SK-N-SH (cell line): ENCODE measurements at regions not wholly inside any gene's neighbourhood (a gene's known extent, or its start where the extent isn't known, plus 50 kb on each side); places are given as distances from the start of the nearest gene placed in this dataset.

Source experiments
- CTCF ChIA-PET: fragments of 300-600, 350-600 bp; formaldehyde crosslinking; extraction: SDS; loops from one replicate; lab custom pipeline; 2021; lab: Yijun Ruan, JAX
- POLR2A ChIA-PET: fragments of 350-600 bp; sonication (Branson Sonifier 250); formaldehyde crosslinking; extraction: SDS; loops from one replicate; lab custom pipeline; 2020; ENCODE audit warnings: antibody characterized with exemption, inconsistent platforms; lab: Yijun Ruan, JAX
- DNase-seq: peaks from one replicate; pipeline ENCODE4 v3.0.0; 2012
- H2AFZ ChIP-seq: fragments of 200-600 bp; sonication (generic); 2 replicates; pipeline ENCODE4 v1.8.1; 2016; ENCODE audit warnings: antibody characterized with exemption, mild to moderate bottlenecking, low read depth
- H3F3A ChIP-seq: fragments of 200-600 bp; sonication (generic); replicated peaks from 2 replicates; pipeline ENCODE3; 2016; ENCODE audit warnings: antibody characterized with exemption, mild to moderate bottlenecking; ENCODE audit not compliant: insufficient read depth
- H3K27ac ChIP-seq, 2 experiments: fragments of 200-500 bp in 1 of 2; fragments of 200-600 bp in 1 of 2; sonication (Bioruptor generic) in 1 of 2; sonication (generic), shearing (Covaris generic) in 1 of 2; 2 replicates each; pipeline versions ENCODE4 v1.5.1 to v1.6.1; 2014 to 2016; ENCODE audit warnings: low read depth in 2 of 2, inconsistent platforms in 1 of 2, low read length in 1 of 2, mild to moderate bottlenecking in 1 of 2, mixed read lengths in 1 of 2
- H3K27me3 ChIP-seq: fragments of 200-600 bp; sonication (generic), shearing (Covaris generic); 2 replicates; pipeline ENCODE4 v1.6.1; 2016; ENCODE audit warnings: mixed run types; ENCODE audit not compliant: insufficient read depth
- H3K36me3 ChIP-seq, 2 experiments: fragments of 200-500 bp in 1 of 2; fragments of 200-600 bp in 1 of 2; sonication (Bioruptor generic) in 1 of 2; sonication (generic) in 1 of 2; replicated peaks in 1 of 2; 2 replicates each; pipeline versions ENCODE3 to v1.5.1; 2014 to 2016; ENCODE audit warnings: low read length in 1 of 2, mild to moderate bottlenecking in 1 of 2; ENCODE audit not compliant: insufficient read depth in 2 of 2, control insufficient read depth in 1 of 2
- H3K4me1 ChIP-seq, 2 experiments: fragments of 200-500 bp in 1 of 2; fragments of 200-600 bp in 1 of 2; sonication (Bioruptor generic) in 1 of 2; sonication (generic), shearing (Covaris generic) in 1 of 2; 2 replicates each; pipeline versions ENCODE4 v1.5.1 to v1.6.1; 2014 to 2016; ENCODE audit warnings: low read depth in 1 of 2, low read length in 1 of 2, mixed run types in 1 of 2; ENCODE audit not compliant: insufficient read depth in 2 of 2, control insufficient read depth in 1 of 2
- H3K4me2 ChIP-seq: fragments of 200-600 bp; sonication (generic), shearing (Covaris generic); 2 replicates; pipeline ENCODE4 v1.6.1; 2017; ENCODE audit warnings: mixed run types
- H3K4me3 ChIP-seq, 2 experiments: fragments of 200-500 bp in 1 of 2; fragments of 200-600 bp in 1 of 2; sonication (Bioruptor generic) in 1 of 2; sonication (generic), shearing (Covaris generic) in 1 of 2; 2 replicates each; pipeline versions ENCODE4 v1.5.1 to v1.8.1; 2014 to 2016; ENCODE audit warnings: low read depth in 2 of 2, inconsistent platforms in 1 of 2, low read length in 1 of 2, mild to moderate bottlenecking in 1 of 2, mixed read lengths in 1 of 2, moderate library complexity in 1 of 2
- H3K79me2 ChIP-seq: fragments of 200-600 bp; sonication (generic); 2 replicates; pipeline ENCODE4 v1.8.1; 2017; ENCODE audit warnings: mild to moderate bottlenecking; ENCODE audit not compliant: insufficient read depth
- H3K9ac ChIP-seq: fragments of 200-600 bp; sonication (generic); 2 replicates; pipeline ENCODE4 v1.6.1; 2017; ENCODE audit warnings: mixed run types
- H3K9me2 ChIP-seq: fragments of 200-600 bp; sonication (generic); 2 replicates; pipeline ENCODE4 v1.6.1; 2017; ENCODE audit warnings: mixed run types
- H3K9me3 ChIP-seq: fragments of 200-600 bp; sonication (generic); 2 replicates; pipeline ENCODE4 v1.6.1; 2017; ENCODE audit warnings: mixed run types, mild to moderate bottlenecking, moderate library complexity
- H4K20me1 ChIP-seq: fragments of 200-600 bp; sonication (generic); 2 replicates; pipeline ENCODE4 v1.6.1; 2017; ENCODE audit warnings: mild to moderate bottlenecking, mixed run types; ENCODE audit not compliant: insufficient read depth
- EZH2phosphoT487 ChIP-seq: fragments of 200-600 bp; sonication (generic); IDR thresholded peaks from 2 replicates; pipeline ENCODE4 v1.6.1; 2017; ENCODE audit warnings: low read depth, mixed run types, mild to moderate bottlenecking, antibody characterized with exemption, moderate library complexity, borderline replicate concordance
- FOSL2 ChIP-seq: IDR thresholded peaks from 2 replicates; pipeline ENCODE4 v1.4.0; 2012; ENCODE audit warnings: low read depth, mild to moderate bottlenecking, moderate library complexity, borderline replicate concordance
- FOXM1 ChIP-seq: IDR thresholded peaks from 2 replicates; pipeline ENCODE4 v1.4.0; 2012; ENCODE audit warnings: low read depth, mild to moderate bottlenecking
- MXI1 ChIP-seq: IDR thresholded peaks from 2 replicates; pipeline ENCODE4 v1.6.1; 2012; ENCODE audit warnings: mild to moderate bottlenecking, low read depth, low read length, improper control_type of control experiment
- POLR2AphosphoS5 ChIP-seq: IDR thresholded peaks from 2 replicates; pipeline ENCODE4 v1.6.1; 2012; ENCODE audit warnings: low read depth, low read length
- RAD21 ChIP-seq: IDR thresholded peaks from 2 replicates; pipeline ENCODE4 v1.6.1; 2012; ENCODE audit warnings: mild to moderate bottlenecking, low read length
- RCOR1 ChIP-seq: fragments of 150-350 bp; IDR thresholded peaks from 2 replicates; pipeline ENCODE4 v1.6.1; 2017; ENCODE audit warnings: antibody characterized with exemption, low read length
- RFX5 ChIP-seq: IDR thresholded peaks from 2 replicates; pipeline ENCODE4 v1.6.1; 2012; ENCODE audit warnings: mild to moderate bottlenecking, improper control_type of control experiment, low read length
- SIN3A ChIP-seq: IDR thresholded peaks from 2 replicates; pipeline ENCODE4 v1.6.1; 2012; ENCODE audit warnings: low read depth, mild to moderate bottlenecking, low read length, moderate library complexity, borderline replicate concordance
- YY1 ChIP-seq: IDR thresholded peaks from 2 replicates; pipeline ENCODE4 v1.4.0; 2012; ENCODE audit warnings: low read depth, mild to moderate bottlenecking
- WGBS: methylation state at CpG from one replicate; pipeline ENCODE4 v1.1.6; 2017; ENCODE audit warnings: low lambda C conversion rate; 5-methylcytosine and 5-hydroxymethylcytosine counted together
- TF ChIP-seq, protein P1 (sequence below): IDR thresholded peaks from 2 replicates; pipeline ENCODE4 v1.4.0; 2012; ENCODE audit warnings: low read depth, borderline replicate concordance
- TF ChIP-seq, protein P2 (sequence below): IDR thresholded peaks from 2 replicates; pipeline ENCODE4 v1.6.1; 2012; ENCODE audit warnings: mild to moderate bottlenecking, low read depth, low read length, moderate library complexity

DNA sequence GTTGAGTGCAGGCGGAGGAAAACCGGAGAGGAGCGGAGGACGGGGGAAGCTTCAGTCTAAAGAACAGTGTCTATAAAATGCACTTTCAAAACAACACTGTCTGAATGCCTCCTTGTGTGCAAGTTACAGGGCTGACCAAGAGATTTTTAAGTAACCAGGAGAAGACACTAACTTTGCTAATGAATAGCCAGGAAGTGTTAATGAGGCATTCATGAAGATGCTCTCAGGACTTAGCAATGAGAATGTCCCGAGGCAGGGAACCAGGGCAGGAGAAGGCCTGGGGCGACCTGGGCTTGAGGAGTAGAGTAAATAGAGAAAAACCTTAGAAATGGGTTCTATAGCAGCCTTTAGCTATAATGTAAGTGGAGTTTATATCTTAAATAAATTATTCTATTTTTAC, 312.1 kb downstream of the SKIDA1 start:
- Histone ChIP-seq H2AFZ (no peak overlapping the region), H3K36me3 (no peaks in the 10 kb centered on the region), H3K9ac (no peak overlapping the region), H3K9me3 (no peaks in the 10 kb centered on the region), H3K9me2 (no peaks in the 10 kb centered on the region), H3K79me2 (no peaks in the 10 kb centered on the region), H4K20me1 (no peaks in the 10 kb centered on the region), H3K4me1 (peaks cover 0 to 13% of the 10 kb centered on the region in 2 experiments; a peak in 1 of 4 replicates), H3K27ac (peak overlapping the region in 1 of 2 experiments; percentile 80; a peak in 2 of 4 replicates), H3K27me3 (no peaks in the 10 kb centered on the region), H3K4me2 (no peak overlapping the region), H3K4me3 (no peak overlapping the region), H3F3A (no peaks in the 10 kb centered on the region)
- ChIA-PET CTCF (interaction anchor here (0.9 to 1.8 kb wide), 3 partner anchors 11 to 134 kb away, joined by 3 to 8 read pairs (median 3); no protein-coding TSS in a partner anchor), POLR2A (no interaction called here)
- 63% methylated on average over 6 of the region's 6 CpGs for WGBS
- DNase-seq, result peak; percentile 62
- TF ChIP-seq, protein P1, sequence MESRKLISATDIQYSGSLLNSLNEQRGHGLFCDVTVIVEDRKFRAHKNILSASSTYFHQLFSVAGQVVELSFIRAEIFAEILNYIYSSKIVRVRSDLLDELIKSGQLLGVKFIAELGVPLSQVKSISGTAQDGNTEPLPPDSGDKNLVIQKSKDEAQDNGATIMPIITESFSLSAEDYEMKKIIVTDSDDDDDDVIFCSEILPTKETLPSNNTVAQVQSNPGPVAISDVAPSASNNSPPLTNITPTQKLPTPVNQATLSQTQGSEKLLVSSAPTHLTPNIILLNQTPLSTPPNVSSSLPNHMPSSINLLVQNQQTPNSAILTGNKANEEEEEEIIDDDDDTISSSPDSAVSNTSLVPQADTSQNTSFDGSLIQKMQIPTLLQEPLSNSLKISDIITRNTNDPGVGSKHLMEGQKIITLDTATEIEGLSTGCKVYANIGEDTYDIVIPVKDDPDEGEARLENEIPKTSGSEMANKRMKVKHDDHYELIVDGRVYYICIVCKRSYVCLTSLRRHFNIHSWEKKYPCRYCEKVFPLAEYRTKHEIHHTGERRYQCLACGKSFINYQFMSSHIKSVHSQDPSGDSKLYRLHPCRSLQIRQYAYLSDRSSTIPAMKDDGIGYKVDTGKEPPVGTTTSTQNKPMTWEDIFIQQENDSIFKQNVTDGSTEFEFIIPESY, result no peak
- TF ChIP-seq RFX5, result no peak
- no peak for TF ChIP-seq YY1
- no peak for TF ChIP-seq FOXM1
- no peak for TF ChIP-seq RCOR1
- no peak for TF ChIP-seq MXI1
- no peak for TF ChIP-seq EZH2phosphoT487
- no peak for TF ChIP-seq POLR2AphosphoS5
- TF ChIP-seq, protein P2, sequence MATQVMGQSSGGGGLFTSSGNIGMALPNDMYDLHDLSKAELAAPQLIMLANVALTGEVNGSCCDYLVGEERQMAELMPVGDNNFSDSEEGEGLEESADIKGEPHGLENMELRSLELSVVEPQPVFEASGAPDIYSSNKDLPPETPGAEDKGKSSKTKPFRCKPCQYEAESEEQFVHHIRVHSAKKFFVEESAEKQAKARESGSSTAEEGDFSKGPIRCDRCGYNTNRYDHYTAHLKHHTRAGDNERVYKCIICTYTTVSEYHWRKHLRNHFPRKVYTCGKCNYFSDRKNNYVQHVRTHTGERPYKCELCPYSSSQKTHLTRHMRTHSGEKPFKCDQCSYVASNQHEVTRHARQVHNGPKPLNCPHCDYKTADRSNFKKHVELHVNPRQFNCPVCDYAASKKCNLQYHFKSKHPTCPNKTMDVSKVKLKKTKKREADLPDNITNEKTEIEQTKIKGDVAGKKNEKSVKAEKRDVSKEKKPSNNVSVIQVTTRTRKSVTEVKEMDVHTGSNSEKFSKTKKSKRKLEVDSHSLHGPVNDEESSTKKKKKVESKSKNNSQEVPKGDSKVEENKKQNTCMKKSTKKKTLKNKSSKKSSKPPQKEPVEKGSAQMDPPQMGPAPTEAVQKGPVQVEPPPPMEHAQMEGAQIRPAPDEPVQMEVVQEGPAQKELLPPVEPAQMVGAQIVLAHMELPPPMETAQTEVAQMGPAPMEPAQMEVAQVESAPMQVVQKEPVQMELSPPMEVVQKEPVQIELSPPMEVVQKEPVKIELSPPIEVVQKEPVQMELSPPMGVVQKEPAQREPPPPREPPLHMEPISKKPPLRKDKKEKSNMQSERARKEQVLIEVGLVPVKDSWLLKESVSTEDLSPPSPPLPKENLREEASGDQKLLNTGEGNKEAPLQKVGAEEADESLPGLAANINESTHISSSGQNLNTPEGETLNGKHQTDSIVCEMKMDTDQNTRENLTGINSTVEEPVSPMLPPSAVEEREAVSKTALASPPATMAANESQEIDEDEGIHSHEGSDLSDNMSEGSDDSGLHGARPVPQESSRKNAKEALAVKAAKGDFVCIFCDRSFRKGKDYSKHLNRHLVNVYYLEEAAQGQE, result no peak

DNA sequence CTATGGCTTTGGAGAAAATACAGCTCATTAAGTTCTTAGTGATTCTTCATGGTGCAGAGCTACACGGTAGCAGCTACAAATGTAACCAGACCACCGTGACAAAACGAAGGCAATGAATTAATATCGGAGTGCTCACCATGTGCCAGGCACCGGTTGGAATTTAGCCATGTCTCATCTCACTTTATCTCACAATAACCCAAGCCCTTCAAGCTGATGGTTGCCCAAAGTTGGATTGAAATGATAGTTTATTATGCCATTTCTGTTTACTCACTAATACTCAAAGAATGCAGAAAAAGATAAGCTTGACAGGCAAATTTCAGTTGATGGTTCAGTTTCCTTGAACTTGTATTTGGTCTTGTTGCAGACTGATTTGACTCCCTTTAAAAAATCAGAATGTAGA, 312.6 kb downstream of the SKIDA1 start:
- POLR2A ChIA-PET, result no interaction called here

More for the DNA sequence above, 312.6 kb downstream of the SKIDA1 start:
- Histone ChIP-seq H3K4me3 (no peak overlapping the region), H3K9me3 (no peaks in the 10 kb centered on the region), H3K4me2 (no peak overlapping the region), H3K27ac (peak overlapping the region in 1 of 2 experiments; percentile 80; a peak in 2 of 4 replicates), H3K9ac (no peak overlapping the region), H3K9me2 (no peaks in the 10 kb centered on the region), H4K20me1 (no peaks in the 10 kb centered on the region), H3K79me2 (no peaks in the 10 kb centered on the region), H3F3A (no peaks in the 10 kb centered on the region), H3K27me3 (no peaks in the 10 kb centered on the region), H3K4me1 (peaks cover 0 to 13% of the 10 kb centered on the region in 2 experiments; a peak in 1 of 4 replicates), H2AFZ (no peak overlapping the region), H3K36me3 (no peaks in the 10 kb centered on the region)
- CTCF ChIA-PET, result interaction anchor here (0.8 to 1.8 kb wide), 4 partner anchors 11 to 133 kb away, joined by 3 to 8 read pairs (median 3); no protein-coding TSS in a partner anchor
- 39% methylated on average over 5 of the region's 5 CpGs for WGBS
- no peak for TF ChIP-seq FOSL2
- TF ChIP-seq RCOR1, result no peak
- no peak for TF ChIP-seq RAD21
- no peak for TF ChIP-seq FOXM1
- no peak for TF ChIP-seq YY1
- TF ChIP-seq SIN3A, result no peak
- peak; percentile 16 for DNase-seq
